HG03025 (cell line): ENCODE measurements at regions not wholly inside any gene's neighbourhood (a gene's known extent, or its start where the extent isn't known, plus 50 kb on each side); places are given as distances from the start of the nearest gene placed in this dataset.
"Not testable (repeated sequence)": the region's sequence is repeated elsewhere in the genome, so short reads cannot be mapped to it uniquely, and the experiment has no call there.

Source experiments
- ATAC-seq: cut with Tn5 transposase; IDR thresholded peaks from one replicate; pipeline ENCODE4 v1.9.1; 2021; ENCODE audit warnings: mild to moderate bottlenecking, moderate library complexity; ENCODE audit not compliant: unreplicated experiment, low FRiP score

GRCh38 chr9:96100385-96101300, 201.3 kb downstream of the HSD17B3 start:
- no peak for ATAC-seq

- ATAC-seq = not testable (repeated sequence)
Observed at GRCh38 chr9:96090630-96091029, 211.3 kb downstream of the HSD17B3 start.

GRCh38 chr9:96089452-96090085, 212.4 kb downstream of the HSD17B3 start:
- no peak for ATAC-seq

GRCh38 chr9:96088510-96088909, 213.0 kb downstream of the ERCC6L2 start:
- no peak for ATAC-seq

GRCh38 chr9:96087669-96088299, 212.3 kb downstream of the ERCC6L2 start:
- ATAC-seq = no peak

GRCh38 chr9:96086936-96087571, 211.6 kb downstream of the ERCC6L2 start:
- ATAC-seq = no peak

GRCh38 chr9:96085491-96086143, 210.1 kb downstream of the ERCC6L2 start:
- ATAC-seq = no peak

GRCh38 chr9:96084331-96084734, 208.8 kb downstream of the ERCC6L2 start:
- no peak for ATAC-seq

- ATAC-seq = no peak
Observed at GRCh38 chr9:96082516-96083232, 207.2 kb downstream of the ERCC6L2 start.

GRCh38 chr9:96080364-96080763, 204.9 kb downstream of the ERCC6L2 start:
- no peak for ATAC-seq

- ATAC-seq = no peak
Observed at GRCh38 chr9:96079779-96080178, 204.3 kb downstream of the ERCC6L2 start.

GRCh38 chr9:96078897-96079490, 203.5 kb downstream of the ERCC6L2 start:
- no peak for ATAC-seq

- no peak for ATAC-seq
Observed at GRCh38 chr9:96075757-96076156, 200.3 kb downstream of the ERCC6L2 start.

- no peak for ATAC-seq
Observed at GRCh38 chr9:96075111-96075510, 199.6 kb downstream of the ERCC6L2 start.

- ATAC-seq = no peak
Observed at GRCh38 chr9:96073531-96074480, 198.3 kb downstream of the ERCC6L2 start.

- ATAC-seq = no peak
Observed at GRCh38 chr9:96072930-96073329, 197.4 kb downstream of the ERCC6L2 start.

- no peak for ATAC-seq
Observed at GRCh38 chr9:96071815-96072124, 196.3 kb downstream of the ERCC6L2 start.

GRCh38 chr9:96071076-96071814, 195.8 kb downstream of the ERCC6L2 start:
- no peak for ATAC-seq
